Loucy (cell line): ENCODE measurements at regions not wholly inside any gene's neighbourhood (a gene's known extent, or its start where the extent isn't known, plus 50 kb on each side); places are given as distances from the start of the nearest gene placed in this dataset.

Experiments used
- H2AFZ ChIP-seq: fragments of 200-600 bp; sonication (generic); 2 replicates; pipeline ENCODE4 v1.6.0; 2016; ENCODE audit warnings: antibody characterized with exemption, mild to moderate bottlenecking, low read length, moderate library complexity
- H3F3A ChIP-seq: fragments of 200-600 bp; 2 replicates; pipeline ENCODE4 v1.6.0; 2016; ENCODE audit warnings: antibody characterized with exemption, low read depth, mild to moderate bottlenecking
- H3K27me3 ChIP-seq: fragments of 200-600 bp; sonication (generic); 2 replicates; pipeline ENCODE4 v1.6.1; 2014; ENCODE audit warnings: low read length, mild to moderate bottlenecking; ENCODE audit not compliant: insufficient read depth, poor library complexity, severe bottlenecking
- H3K36me3 ChIP-seq: fragments of 200-600 bp; sonication (generic); 2 replicates; pipeline ENCODE4 v1.6.1; 2016; ENCODE audit warnings: low read length; ENCODE audit not compliant: insufficient read depth
- H3K4me1 ChIP-seq: fragments of 200-600 bp; sonication (generic); 2 replicates; pipeline ENCODE4 v1.5.1; 2014; ENCODE audit warnings: low read length, mild to moderate bottlenecking; ENCODE audit not compliant: insufficient read depth, poor library complexity, severe bottlenecking
- H3K4me2 ChIP-seq: fragments of 200-600 bp; sonication (generic); 2 replicates; pipeline ENCODE4 v1.6.0; 2014; ENCODE audit warnings: antibody characterized with exemption, low read length, low read depth, mild to moderate bottlenecking; ENCODE audit not compliant: poor library complexity, severe bottlenecking
- H3K4me3 ChIP-seq: fragments of 200-600 bp; sonication (generic); 2 replicates; pipeline ENCODE4 v1.5.1; 2014; ENCODE audit warnings: low read length, mild to moderate bottlenecking, mixed read lengths; ENCODE audit not compliant: poor library complexity, severe bottlenecking
- H3K79me2 ChIP-seq: fragments of 200-600 bp; sonication (generic); 2 replicates; pipeline ENCODE4 v1.6.1; 2014; ENCODE audit warnings: low read length; ENCODE audit not compliant: insufficient read depth
- H3K9ac ChIP-seq: fragments of 200-600 bp; sonication (generic); 2 replicates; pipeline ENCODE4 v1.6.0; 2014; ENCODE audit warnings: mild to moderate bottlenecking, low read depth, low read length, moderate library complexity; ENCODE audit not compliant: poor library complexity, severe bottlenecking
- H3K9me2 ChIP-seq: fragments of 200-600 bp; sonication (generic); replicated peaks from 2 replicates; pipeline ENCODE4 v1.6.1; 2016; ENCODE audit warnings: low read depth, low read length, mixed read lengths
- H3K9me3 ChIP-seq: fragments of 200-600 bp; sonication (generic); 2 replicates; pipeline ENCODE4 v1.6.1; 2014; ENCODE audit warnings: mild to moderate bottlenecking, antibody characterized with exemption, low read length, low read depth; ENCODE audit not compliant: insufficient read depth
- H4K20me1 ChIP-seq: fragments of 200-600 bp; sonication (generic); 2 replicates; pipeline ENCODE4 v1.6.0; 2014; ENCODE audit warnings: antibody characterized with exemption, low read length, mild to moderate bottlenecking; ENCODE audit not compliant: insufficient read depth, poor library complexity, severe bottlenecking
- EZH2phosphoT487 ChIP-seq: fragments of 200-600 bp; IDR thresholded peaks from 2 replicates; pipeline ENCODE4 v1.6.1; 2018; ENCODE audit warnings: antibody characterized with exemption, mild to moderate bottlenecking, moderate library complexity, borderline replicate concordance
- TF ChIP-seq, protein P1 (sequence below): fragments of 200-600 bp; sonication (generic); conservative IDR thresholded peaks from 2 replicates; pipeline ENCODE4 v1.5.1; 2014; ENCODE audit warnings: mild to moderate bottlenecking, antibody characterized with exemption, low read length

DNA sequence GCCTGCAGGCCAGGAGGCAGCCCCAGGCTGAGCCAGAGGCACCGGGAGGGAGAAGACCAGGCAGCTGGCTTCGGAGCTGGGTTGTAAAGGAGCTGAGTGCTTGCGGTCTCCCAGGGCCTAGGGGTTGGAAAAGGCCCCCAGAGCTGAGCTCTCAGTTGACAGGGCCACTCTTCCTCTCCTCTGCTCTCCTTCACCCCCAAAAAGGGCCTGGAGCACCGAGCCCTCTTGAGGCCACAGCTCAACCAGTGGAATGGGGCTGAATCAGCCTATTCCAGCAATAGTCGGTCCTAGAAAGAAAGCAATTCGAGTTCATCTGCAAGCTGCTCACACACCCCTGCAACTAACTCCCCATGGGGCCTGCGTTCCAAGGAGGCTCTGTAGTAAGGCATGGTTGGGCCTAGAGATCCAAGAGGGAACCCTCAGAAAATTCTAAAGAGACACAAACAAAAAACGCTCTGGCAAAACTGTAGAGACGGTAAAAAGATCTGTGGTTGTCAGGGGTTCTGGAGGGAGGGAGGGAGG lies 205.0 kb downstream of the BUD13 start:
- TF ChIP-seq, protein P1, sequence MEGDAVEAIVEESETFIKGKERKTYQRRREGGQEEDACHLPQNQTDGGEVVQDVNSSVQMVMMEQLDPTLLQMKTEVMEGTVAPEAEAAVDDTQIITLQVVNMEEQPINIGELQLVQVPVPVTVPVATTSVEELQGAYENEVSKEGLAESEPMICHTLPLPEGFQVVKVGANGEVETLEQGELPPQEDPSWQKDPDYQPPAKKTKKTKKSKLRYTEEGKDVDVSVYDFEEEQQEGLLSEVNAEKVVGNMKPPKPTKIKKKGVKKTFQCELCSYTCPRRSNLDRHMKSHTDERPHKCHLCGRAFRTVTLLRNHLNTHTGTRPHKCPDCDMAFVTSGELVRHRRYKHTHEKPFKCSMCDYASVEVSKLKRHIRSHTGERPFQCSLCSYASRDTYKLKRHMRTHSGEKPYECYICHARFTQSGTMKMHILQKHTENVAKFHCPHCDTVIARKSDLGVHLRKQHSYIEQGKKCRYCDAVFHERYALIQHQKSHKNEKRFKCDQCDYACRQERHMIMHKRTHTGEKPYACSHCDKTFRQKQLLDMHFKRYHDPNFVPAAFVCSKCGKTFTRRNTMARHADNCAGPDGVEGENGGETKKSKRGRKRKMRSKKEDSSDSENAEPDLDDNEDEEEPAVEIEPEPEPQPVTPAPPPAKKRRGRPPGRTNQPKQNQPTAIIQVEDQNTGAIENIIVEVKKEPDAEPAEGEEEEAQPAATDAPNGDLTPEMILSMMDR, result no peak
- Histone ChIP-seq H3K79me2 (no peaks in the 10 kb centered on the region), H3K4me3 (no peak overlapping the region), H3K9ac (no peak overlapping the region), H2AFZ (no peak overlapping the region), H3K4me2 (no peak overlapping the region), H3K27me3 (no peaks in the 10 kb centered on the region), H3K9me2 (no peaks in the 10 kb centered on the region), H4K20me1 (no peaks in the 10 kb centered on the region), H3F3A (no peaks in the 10 kb centered on the region), H3K36me3 (no peaks in the 10 kb centered on the region), H3K4me1 (no peaks in the 10 kb centered on the region), H3K9me3 (peaks cover 4% of the 10 kb centered on the region; the same call in 1 of the 2 replicates)

DNA sequence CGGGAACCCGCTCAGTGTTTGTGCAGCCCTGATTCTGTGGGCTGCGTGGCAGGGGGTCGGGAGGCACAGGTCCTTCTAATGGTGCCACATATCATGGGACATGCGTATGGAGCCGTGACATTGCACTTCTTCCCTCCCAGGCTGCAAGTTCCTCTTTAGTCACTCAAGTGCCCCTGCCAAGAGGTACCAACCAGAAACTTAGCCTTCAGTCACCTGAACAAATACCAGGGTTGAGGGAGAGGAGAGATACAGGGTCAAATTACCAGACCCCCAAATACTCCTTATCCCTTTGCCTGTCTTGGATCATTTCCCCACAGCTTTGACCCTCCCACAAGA lies 209.1 kb downstream of the BUD13 start:
- no peak overlapping the region for H3K9ac ChIP-seq
- H3K27me3 ChIP-seq, result no peaks in the 10 kb centered on the region
- no peaks in the 10 kb centered on the region for H4K20me1 ChIP-seq
- H3F3A ChIP-seq, result no peaks in the 10 kb centered on the region
- no peaks in the 10 kb centered on the region for H3K9me2 ChIP-seq
- H3K4me3 ChIP-seq, result no peak overlapping the region
- TF ChIP-seq, protein P1, result no peak
- TF ChIP-seq EZH2phosphoT487, result no peak
- H3K4me1 ChIP-seq, result no peaks in the 10 kb centered on the region
- H2AFZ ChIP-seq, result no peak overlapping the region
- no peaks in the 10 kb centered on the region for H3K79me2 ChIP-seq
- H3K4me2 ChIP-seq, result no peak overlapping the region
- no peaks in the 10 kb centered on the region; the same call in 1 of the 2 replicates for H3K9me3 ChIP-seq
- H3K36me3 ChIP-seq, result no peaks in the 10 kb centered on the region

DNA sequence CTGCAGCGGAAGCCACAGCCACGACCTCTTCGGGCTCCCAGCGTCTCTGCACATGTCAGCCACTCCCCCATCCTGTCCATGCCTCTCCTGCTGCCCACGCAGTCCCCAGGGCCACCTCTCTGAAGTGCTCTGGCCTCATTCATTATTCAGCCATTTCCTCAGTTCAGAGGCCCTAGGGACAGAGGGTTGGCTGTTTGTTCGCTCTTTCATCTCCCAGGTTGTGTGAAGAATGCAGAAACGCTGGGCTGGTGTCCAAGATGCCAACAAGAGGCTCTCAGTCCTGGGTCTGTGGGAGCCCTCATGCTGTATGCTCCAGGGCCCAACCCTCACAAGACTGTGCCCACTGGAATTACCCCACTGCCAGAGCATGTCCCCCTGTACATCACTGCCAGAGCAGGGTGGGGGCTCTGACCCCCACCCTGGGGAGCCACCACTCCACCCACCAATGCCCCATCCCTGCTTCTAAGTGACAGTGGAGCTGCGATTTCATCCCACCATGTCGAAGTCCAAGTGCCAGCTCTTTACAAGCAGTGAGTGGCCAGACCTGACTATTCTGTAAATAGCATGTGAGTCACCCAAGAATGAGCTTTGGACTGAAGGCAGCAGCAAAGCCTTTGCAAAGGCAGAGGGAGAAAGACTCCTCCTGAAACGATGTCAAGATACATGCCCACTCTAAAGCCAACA lies 209.6 kb downstream of the BUD13 start:
- H3K27me3 ChIP-seq, result no peaks in the 10 kb centered on the region
- no peaks in the 10 kb centered on the region for H3K36me3 ChIP-seq
- H4K20me1 ChIP-seq, result no peaks in the 10 kb centered on the region
- no peak overlapping the region for H3K9ac ChIP-seq
- H3K9me2 ChIP-seq, result no peaks in the 10 kb centered on the region
- no peaks in the 10 kb centered on the region for H3F3A ChIP-seq
- H2AFZ ChIP-seq, result no peak overlapping the region
- no peaks in the 10 kb centered on the region for H3K79me2 ChIP-seq
- TF ChIP-seq, protein P1, result no peak
- no peak for TF ChIP-seq EZH2phosphoT487
- H3K4me3 ChIP-seq, result no peak overlapping the region
- no peaks in the 10 kb centered on the region for H3K4me1 ChIP-seq
- H3K9me3 ChIP-seq, result no peaks in the 10 kb centered on the region; the same call in 1 of the 2 replicates
- H3K4me2 ChIP-seq, result no peak overlapping the region
